Parathyroid adenoma (tissue), 2 donors: ENCODE measurements at regions not wholly inside any gene's neighbourhood (a gene's known extent, or its start where the extent isn't known, plus 50 kb on each side); places are given as distances from the start of the nearest gene placed in this dataset.

Source experiments
- H2AFZ ChIP-seq: fragments of 300-600 bp; sonication (generic); one replicate; pipeline ENCODE4 v1.7.0; 2017; ENCODE audit warnings: antibody characterized with exemption, mild to moderate bottlenecking
- H3K27ac ChIP-seq: fragments of 300-600 bp; sonication (generic); one replicate; pipeline ENCODE4 v1.7.0; 2017
- H3K27me3 ChIP-seq: fragments of 300-600 bp; sonication (generic); one replicate; pipeline ENCODE4 v1.7.0; 2017; ENCODE audit warnings: low read length; ENCODE audit not compliant: control insufficient read depth, insufficient read depth
- H3K36me3 ChIP-seq: fragments of 300-600 bp; sonication (generic); one replicate; pipeline ENCODE4 v1.7.0; 2017; ENCODE audit warnings: low read length; ENCODE audit not compliant: control insufficient read depth, insufficient read depth
- H3K4me1 ChIP-seq: fragments of 300-600 bp; sonication (generic); one replicate; pipeline ENCODE4 v1.7.0; 2017; ENCODE audit warnings: control low read depth
- H3K4me2 ChIP-seq: fragments of 300-600 bp; sonication (generic); one replicate; pipeline ENCODE4 v1.7.0; 2017; ENCODE audit warnings: low read length
- H3K4me3 ChIP-seq: fragments of 300-600 bp; sonication (generic); one replicate; pipeline ENCODE4 v1.7.0; 2017; ENCODE audit warnings: low read depth, low read length
- H3K79me2 ChIP-seq: fragments of 300-600 bp; sonication (generic); one replicate; pipeline ENCODE4 v1.7.0; 2017; ENCODE audit warnings: control low read depth
- H3K9ac ChIP-seq: fragments of 300-600 bp; sonication (generic); one replicate; pipeline ENCODE4 v1.7.0; 2017; ENCODE audit warnings: mild to moderate bottlenecking
- H3K9me3 ChIP-seq: fragments of 300-600 bp; sonication (generic); one replicate; pipeline ENCODE4 v1.7.0; 2017; ENCODE audit warnings: low read length; ENCODE audit not compliant: control insufficient read depth
- CTCF ChIP-seq: fragments of 300-600 bp; sonication (generic); IDR thresholded peaks from one replicate; pipeline ENCODE4 v1.7.0; 2017; ENCODE audit warnings: antibody characterized with exemption, mild to moderate bottlenecking
- donor health status: primary hyperparathyroidism.

DNA sequence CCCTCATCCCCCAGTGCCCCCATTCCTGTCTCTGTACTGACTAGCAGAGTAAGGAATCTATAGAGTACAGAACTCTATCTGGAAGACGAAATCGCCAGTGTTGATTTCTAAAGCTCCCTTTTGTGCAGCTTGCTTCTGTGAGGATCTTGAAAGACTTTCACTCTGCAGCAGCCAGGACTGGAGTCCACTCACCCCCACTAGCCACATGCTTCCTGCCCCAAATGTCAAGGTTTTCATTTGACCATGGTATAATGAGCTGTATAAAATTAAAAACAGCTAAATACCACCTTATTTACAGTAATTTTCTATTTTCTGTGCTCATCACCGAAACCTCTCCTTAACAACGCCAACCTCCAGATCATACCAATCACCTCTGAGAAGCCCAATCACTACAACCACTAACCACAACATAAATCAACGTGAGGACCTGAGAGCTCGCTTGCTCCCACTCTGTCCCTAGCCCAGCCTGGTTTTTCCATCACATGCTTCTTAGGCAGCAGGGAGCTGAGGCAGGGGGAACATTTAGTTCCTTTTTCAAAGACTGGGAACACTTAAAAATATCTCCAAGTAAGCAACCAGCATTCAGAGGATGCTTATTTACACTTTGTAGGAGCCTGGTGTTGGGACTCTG, 56.1 kb upstream of the IRF2BP2 start:
- H3K79me2 ChIP-seq: no peaks in the 10 kb centered on the region
- H2AFZ ChIP-seq: no peak overlapping the region
- H3K4me1 ChIP-seq: no peaks in the 10 kb centered on the region
- H3K9me3 ChIP-seq: no peaks in the 10 kb centered on the region
- H3K36me3 ChIP-seq: no peaks in the 10 kb centered on the region
- H3K9ac ChIP-seq: no peak overlapping the region
- TF ChIP-seq CTCF: no peak
- H3K4me3 ChIP-seq: no peak overlapping the region
- H3K27ac ChIP-seq: no peak overlapping the region
- H3K4me2 ChIP-seq: no peak overlapping the region
- no peaks in the 10 kb centered on the region for H3K27me3 ChIP-seq

GRCh38 chr1:234662148-234662547, 52.2 kb upstream of the IRF2BP2 start:
- Histone ChIP-seq H3K27me3 (no peaks in the 10 kb centered on the region), H3K79me2 (no peaks in the 10 kb centered on the region), H3K4me3 (no peak overlapping the region), H3K36me3 (no peaks in the 10 kb centered on the region), H3K4me1 (no peaks in the 10 kb centered on the region), H3K9ac (no peak overlapping the region), H3K9me3 (no peaks in the 10 kb centered on the region), H2AFZ (no peak overlapping the region), H3K27ac (no peak overlapping the region), H3K4me2 (no peak overlapping the region)
- no peak for TF ChIP-seq CTCF

DNA sequence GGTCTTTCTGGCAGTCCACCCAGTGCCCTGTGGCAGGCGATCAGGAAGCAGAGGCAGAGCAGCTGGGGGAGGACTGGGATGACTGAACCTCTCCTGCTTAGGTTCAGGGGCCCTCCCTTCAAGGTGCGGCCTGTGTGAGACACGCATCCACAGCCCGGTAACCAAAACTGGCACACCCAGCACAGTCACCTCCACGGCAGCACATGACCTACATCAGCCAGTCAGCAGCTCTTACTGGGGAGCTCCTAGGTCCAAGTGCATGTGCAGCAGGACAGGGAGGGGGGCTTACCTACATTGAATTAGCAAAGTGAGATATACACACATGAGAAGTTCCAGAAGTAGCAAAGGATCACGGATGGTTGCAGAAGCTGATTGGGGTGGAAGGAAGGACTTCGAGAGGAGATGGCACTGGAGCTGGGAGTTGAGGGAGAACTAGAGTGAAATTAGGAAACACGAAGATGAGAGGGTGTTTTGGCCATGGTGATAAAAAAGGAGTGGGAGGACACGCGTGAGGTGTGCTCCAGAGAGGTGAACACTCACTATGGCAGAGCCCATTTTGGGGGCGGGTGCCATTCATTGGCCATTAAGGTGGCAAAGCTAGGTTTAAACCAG, 51.4 kb upstream of the IRF2BP2 start:
- no peak overlapping the region for H3K27ac ChIP-seq
- H3K36me3 ChIP-seq: no peaks in the 10 kb centered on the region
- H3K4me1 ChIP-seq: no peaks in the 10 kb centered on the region
- no peak overlapping the region for H3K4me3 ChIP-seq
- H3K27me3 ChIP-seq: no peaks in the 10 kb centered on the region
- no peak overlapping the region for H2AFZ ChIP-seq
- no peak overlapping the region for H3K9ac ChIP-seq
- H3K79me2 ChIP-seq: no peaks in the 10 kb centered on the region
- H3K4me2 ChIP-seq: no peak overlapping the region
- no peak for TF ChIP-seq CTCF
- no peaks in the 10 kb centered on the region for H3K9me3 ChIP-seq

- no peaks in the 10 kb centered on the region for H3K79me2 ChIP-seq
- no peak overlapping the region for H3K27ac ChIP-seq
- no peaks in the 10 kb centered on the region for H3K9me3 ChIP-seq
- no peaks in the 10 kb centered on the region for H3K27me3 ChIP-seq
- H3K4me3 ChIP-seq: no peak overlapping the region
- no peak for TF ChIP-seq CTCF
- H3K4me1 ChIP-seq: no peaks in the 10 kb centered on the region
- H3K36me3 ChIP-seq: no peaks in the 10 kb centered on the region
- H2AFZ ChIP-seq: no peak overlapping the region
- no peak overlapping the region for H3K4me2 ChIP-seq
- H3K9ac ChIP-seq: no peak overlapping the region
Observed at GRCh38 chr1:234660536-234661316, 50.7 kb upstream of the IRF2BP2 start.
